CD14-positive monocyte (primary cell): ENCODE measurements at regions not wholly inside any gene's neighbourhood (a gene's known extent, or its start where the extent isn't known, plus 50 kb on each side); places are given as distances from the start of the nearest gene placed in this dataset.

Experiments
- DNase-seq, 3 donors: peaks; one replicate each; pipeline ENCODE4 v3.0.0-alpha.2; 2011 to 2022
- H2AFZ ChIP-seq: 2 replicates; pipeline ENCODE4 v1.6.0; 2012; ENCODE audit warnings: mild to moderate bottlenecking, low read depth, low read length, inconsistent platforms; ENCODE audit not compliant: insufficient read depth, poor library complexity, severe bottlenecking
- H3K27ac ChIP-seq, 2 donors: 1 replicate in 1 of 2; 2 replicates in 1 of 2; pipeline ENCODE4 v1.5.1; 2012 to 2013; ENCODE audit warnings: low read length in 2 of 2, control low read depth in 1 of 2, inconsistent platforms in 1 of 2, low read depth in 1 of 2, mild to moderate bottlenecking in 1 of 2
- H3K27me3 ChIP-seq, 2 donors: one replicate each; pipeline versions ENCODE4 v1.6.0 to v1.6.1; 2011 to 2013; ENCODE audit warnings: low read length in 2 of 2; ENCODE audit not compliant: control insufficient read depth in 2 of 2, insufficient read depth in 2 of 2
- H3K36me3 ChIP-seq, 2 donors: replicated peaks in 1 of 2; 1 replicate in 1 of 2; 2 replicates in 1 of 2; pipeline versions ENCODE4 v1.5.1 to v1.6.1; 2012 to 2013; ENCODE audit warnings: low read length in 2 of 2, control low read depth in 1 of 2, inconsistent platforms in 1 of 2, mild to moderate bottlenecking in 1 of 2; ENCODE audit not compliant: insufficient read depth in 2 of 2, control insufficient read depth in 1 of 2
- H3K4me1 ChIP-seq, 2 donors: 1 replicate in 1 of 2; 2 replicates in 1 of 2; pipeline versions ENCODE4 v1.5.1 to v1.6.1; 2012 to 2013; ENCODE audit warnings: low read length in 2 of 2, control low read depth in 1 of 2, inconsistent platforms in 1 of 2, mild to moderate bottlenecking in 1 of 2, moderate library complexity in 1 of 2; ENCODE audit not compliant: insufficient read depth in 2 of 2, control insufficient read depth in 1 of 2
- H3K4me2 ChIP-seq: replicated peaks from 2 replicates; pipeline ENCODE3; 2012; ENCODE audit warnings: low read length, moderate library complexity, mild to moderate bottlenecking; ENCODE audit not compliant: poor library complexity, severe bottlenecking; ENCODE audit errors: extremely low read depth
- H3K4me3 ChIP-seq, 3 experiments: fragments of 200-600 bp in 1 of 3; sonication (generic) in 1 of 3; replicated peaks in 1 of 3; 1 replicate in 2 of 3; 2 replicates in 1 of 3; pipeline ENCODE4 v1.5.1; 2011 to 2013; ENCODE audit warnings: low read length in 3 of 3, mild to moderate bottlenecking in 3 of 3, control low read depth in 2 of 3, low read depth in 2 of 3, inconsistent platforms in 1 of 3, moderate library complexity in 1 of 3
- H3K79me2 ChIP-seq: 2 replicates; pipeline ENCODE4 v1.6.0; 2012; ENCODE audit warnings: mild to moderate bottlenecking, control low read depth, inconsistent platforms, low read length, moderate library complexity; ENCODE audit not compliant: insufficient read depth
- H3K9ac ChIP-seq: 2 replicates; pipeline ENCODE4 v1.6.0; 2017; ENCODE audit warnings: low read length, mild to moderate bottlenecking; ENCODE audit not compliant: insufficient read depth, poor library complexity, severe bottlenecking
- H3K9me3 ChIP-seq, 2 donors: replicated peaks in 1 of 2; 1 replicate in 1 of 2; 2 replicates in 1 of 2; pipeline versions ENCODE4 v1.5.1 to v1.6.1; 2012 to 2013; ENCODE audit warnings: low read length in 2 of 2, control low read depth in 1 of 2; ENCODE audit not compliant: control insufficient read depth in 1 of 2, insufficient read depth in 1 of 2
- H4K20me1 ChIP-seq: 2 replicates; pipeline ENCODE4 v1.6.0; 2012; ENCODE audit warnings: mild to moderate bottlenecking, low read length, control low read depth, moderate library complexity; ENCODE audit not compliant: insufficient read depth
- H3K27ac Mint-ChIP-seq, 7 donors: one replicate each; pipeline ENCODE4 v1.8.0; 2020; ENCODE audit warnings: mild to moderate bottlenecking in 7 of 7, mixed read lengths in 7 of 7, moderate library complexity in 6 of 7, inconsistent platforms in 2 of 7
- H3K27me3 Mint-ChIP-seq, 3 donors: one replicate each; pipeline ENCODE4 v1.8.0; 2021 to 2022; ENCODE audit warnings: low read depth in 3 of 3, mild to moderate bottlenecking in 3 of 3, mixed read lengths in 3 of 3, moderate library complexity in 3 of 3, inconsistent platforms in 1 of 3
- H3K36me3 Mint-ChIP-seq, 2 donors: one replicate each; pipeline ENCODE4 v1.8.0; 2020; ENCODE audit warnings: mixed read lengths in 2 of 2, inconsistent platforms in 1 of 2, mild to moderate bottlenecking in 1 of 2
- H3K4me1 Mint-ChIP-seq: one replicate; pipeline ENCODE4 v1.8.0; 2020; ENCODE audit warnings: mild to moderate bottlenecking, mixed read lengths
- H3K4me3 Mint-ChIP-seq, 2 donors: one replicate each; pipeline ENCODE4 v1.8.0; 2020; ENCODE audit warnings: mild to moderate bottlenecking in 2 of 2, mixed read lengths in 2 of 2, moderate library complexity in 1 of 2
- H3K9me3 Mint-ChIP-seq, 7 donors: one replicate each; pipeline ENCODE4 v1.8.0; 2020 to 2022; ENCODE audit warnings: mixed read lengths in 7 of 7, mild to moderate bottlenecking in 6 of 7, moderate library complexity in 6 of 7, inconsistent platforms in 2 of 7
- CTCF ChIP-seq: fragments of 200-600 bp; IDR thresholded peaks from one replicate; pipeline ENCODE4 v1.8.0; 2022; ENCODE audit warnings: antibody characterized with exemption, mild to moderate bottlenecking
- WGBS: methylation state at CpG from one replicate; pipeline ENCODE4 v1.1.5; 2013; ENCODE audit warnings: missing lambda C conversion rate; ENCODE audit not compliant: insufficient coverage; 5-methylcytosine and 5-hydroxymethylcytosine counted together
- intact Hi-C, 2 donors: fragments of 100-400 bp; cut with micrococcal nuclease; formaldehyde crosslinking; loops; one replicate each; pipeline versions ENCODE4 v1.15.0 to v1.15.1; 2023

- H3K4me3 Mint-ChIP-seq = no peak overlapping the region
- WGBS = no CpG with 5 or more reads among the region's 2 CpGs
- intact Hi-C loops = no loop called here
Observed at GRCh38 chr6:86215323-86215722, 572.6 kb upstream of the SYNCRIP start.

GRCh38 chr6:86205980-86206379, 563.3 kb upstream of the SYNCRIP start:
- H3K4me3 ChIP-seq = no peak overlapping the region
- H3K36me3 ChIP-seq = no peaks in the 10 kb centered on the region
- no peak for DNase-seq
- no peaks in the 10 kb centered on the region for H3K79me2 ChIP-seq
- H4K20me1 ChIP-seq = no peaks in the 10 kb centered on the region
- intact Hi-C loops = no loop called here
- Mint-ChIP-seq H3K4me3 (no peak overlapping the region), H3K27me3 (peaks cover 0 to 1% (median 0%) of the 10 kb centered on the region in 3 donors), H3K27ac (no peak overlapping the region), H3K36me3 (no peaks in the 10 kb centered on the region), H3K4me1 (no peaks in the 10 kb centered on the region), H3K9me3 (peaks cover 0 to 12% (median 6%) of the 10 kb centered on the region in 7 donors)
- no peak overlapping the region for H3K4me2 ChIP-seq
- no peak for TF ChIP-seq CTCF
- H3K9ac ChIP-seq = no peak overlapping the region
- 92% methylated on average over 5 of the region's 10 CpGs for WGBS
- no peak overlapping the region for H3K27ac ChIP-seq
- H2AFZ ChIP-seq = no peak overlapping the region
- no peaks in the 10 kb centered on the region for H3K27me3 ChIP-seq
- H3K4me1 ChIP-seq = no peaks in the 10 kb centered on the region
- peaks cover 0 to 3% of the 10 kb centered on the region in 2 donors for H3K9me3 ChIP-seq

More at GRCh38 chr6:86215323-86215722, 572.6 kb upstream of the SYNCRIP start:
- H3K9me3 Mint-ChIP-seq = peaks cover 0 to 5% (median 0%) of the 10 kb centered on the region in 7 donors
- Histone ChIP-seq H3K27me3 (no peaks in the 10 kb centered on the region), H3K27ac (no peak overlapping the region), H3K79me2 (no peaks in the 10 kb centered on the region), H3K4me2 (no peak overlapping the region), H3K36me3 (no peaks in the 10 kb centered on the region), H4K20me1 (no peaks in the 10 kb centered on the region), H2AFZ (no peak overlapping the region), H3K4me1 (no peaks in the 10 kb centered on the region), H3K9me3 (no peaks in the 10 kb centered on the region), H3K4me3 (no peak overlapping the region), H3K9ac (no peak overlapping the region)
- DNase-seq = no peak
- H3K36me3 Mint-ChIP-seq = no peaks in the 10 kb centered on the region
- TF ChIP-seq CTCF = no peak
- H3K27me3 Mint-ChIP-seq = no peaks in the 10 kb centered on the region
- no peak overlapping the region for H3K27ac Mint-ChIP-seq
- H3K4me1 Mint-ChIP-seq = no peaks in the 10 kb centered on the region
